ENCODE measurements at regions not wholly inside any gene's neighbourhood (a gene's known extent, or its start where the extent isn't known, plus 50 kb on each side); places are given as distances from the start of the nearest gene placed in this dataset.

- TF ChIP-seq, protein P1, sequence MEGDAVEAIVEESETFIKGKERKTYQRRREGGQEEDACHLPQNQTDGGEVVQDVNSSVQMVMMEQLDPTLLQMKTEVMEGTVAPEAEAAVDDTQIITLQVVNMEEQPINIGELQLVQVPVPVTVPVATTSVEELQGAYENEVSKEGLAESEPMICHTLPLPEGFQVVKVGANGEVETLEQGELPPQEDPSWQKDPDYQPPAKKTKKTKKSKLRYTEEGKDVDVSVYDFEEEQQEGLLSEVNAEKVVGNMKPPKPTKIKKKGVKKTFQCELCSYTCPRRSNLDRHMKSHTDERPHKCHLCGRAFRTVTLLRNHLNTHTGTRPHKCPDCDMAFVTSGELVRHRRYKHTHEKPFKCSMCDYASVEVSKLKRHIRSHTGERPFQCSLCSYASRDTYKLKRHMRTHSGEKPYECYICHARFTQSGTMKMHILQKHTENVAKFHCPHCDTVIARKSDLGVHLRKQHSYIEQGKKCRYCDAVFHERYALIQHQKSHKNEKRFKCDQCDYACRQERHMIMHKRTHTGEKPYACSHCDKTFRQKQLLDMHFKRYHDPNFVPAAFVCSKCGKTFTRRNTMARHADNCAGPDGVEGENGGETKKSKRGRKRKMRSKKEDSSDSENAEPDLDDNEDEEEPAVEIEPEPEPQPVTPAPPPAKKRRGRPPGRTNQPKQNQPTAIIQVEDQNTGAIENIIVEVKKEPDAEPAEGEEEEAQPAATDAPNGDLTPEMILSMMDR (conservative IDR thresholded peaks at IDR 0.05) = no peak
- no peak for TF ChIP-seq EZH2 (IDR thresholded peaks at IDR 0.05; ENCODE audit: low read depth)
Observed at GRCh38 chr6:66103354-66103753, 396.3 kb upstream of the EYS start.

Measured in PC-9 (cell line).